ENCODE measurements at regions not wholly inside any gene's neighbourhood (a gene's known extent, or its start where the extent isn't known, plus 50 kb on each side); places are given as distances from the start of the nearest gene placed in this dataset.

- no peak for DNase-seq (ENCODE audit: low spot score)
Measured at GRCh38 chr3:70800951-70801350, 488.5 kb upstream of the MDFIC2 start.

DNA sequence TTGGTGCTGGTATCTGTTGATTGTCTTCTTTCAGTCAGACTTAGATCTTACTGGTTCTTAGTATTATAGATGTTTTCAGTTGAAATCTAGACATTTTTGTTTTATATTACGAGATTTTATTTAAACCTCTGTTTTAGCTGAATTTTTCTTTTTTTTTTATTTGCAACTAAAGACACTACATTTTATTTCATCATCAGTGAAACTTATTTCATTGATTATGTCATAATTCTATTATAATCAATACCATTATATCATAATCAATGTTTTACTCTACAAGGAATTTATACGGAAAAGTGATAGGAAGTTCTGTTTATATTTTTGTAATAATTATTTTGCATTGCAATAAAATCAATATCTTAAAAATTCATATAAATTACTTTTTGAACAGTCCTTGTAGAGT is 477.4 kb upstream of the MDFIC2 start:
- DNase-seq (ENCODE audit: low spot score) = no peak

- DNase-seq (ENCODE audit: low spot score) = no peak
Measured at GRCh38 chr3:70780790-70781189, 468.4 kb upstream of the MDFIC2 start.

DNA sequence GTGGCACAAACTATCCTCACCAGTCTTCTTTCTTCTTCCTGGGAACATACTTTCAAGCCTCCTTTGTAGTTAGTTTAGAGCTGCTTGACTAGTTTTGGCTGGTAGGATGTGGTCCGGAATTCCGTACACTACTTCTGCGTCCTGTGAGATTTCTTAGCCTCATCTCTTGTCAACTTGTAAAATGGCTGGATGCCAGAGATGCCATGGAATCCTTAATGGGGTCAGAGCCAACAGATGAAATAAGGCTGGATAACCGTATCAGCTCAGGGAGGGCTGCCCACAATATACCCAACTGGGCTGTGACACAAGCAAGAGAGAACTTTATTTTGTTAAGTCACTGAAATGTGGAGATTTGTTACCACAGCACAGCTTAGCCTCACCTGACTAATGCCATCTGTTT is 466.9 kb upstream of the MDFIC2 start:
- DNase-seq (ENCODE audit: low spot score) = no peak

DNA sequence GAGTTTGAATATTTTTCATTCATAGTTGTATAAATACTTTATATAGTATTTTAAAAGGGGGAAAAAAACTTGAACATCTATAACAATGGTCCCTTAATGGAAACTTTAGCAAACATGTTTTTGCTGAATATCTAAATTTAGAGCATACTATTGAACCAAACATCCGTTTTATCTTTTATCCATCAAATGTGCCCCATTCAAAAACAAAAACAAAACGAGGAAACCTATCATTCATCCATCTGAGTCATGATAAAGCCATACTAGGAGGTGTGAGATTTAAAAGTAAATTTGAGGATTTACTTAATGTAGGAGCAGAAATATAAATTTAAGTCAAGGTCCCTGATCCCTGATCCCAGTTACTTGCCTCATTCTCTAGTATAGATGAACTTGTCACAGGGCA is 463.6 kb upstream of the MDFIC2 start:
- no peak for DNase-seq (ENCODE audit: low spot score)

- no peak for DNase-seq (ENCODE audit: low spot score)
Measured at GRCh38 chr3:70775257-70775656, 462.8 kb upstream of the MDFIC2 start.

GRCh38 chr3:70774641-70775040 is 462.2 kb upstream of the MDFIC2 start:
- DNase-seq (ENCODE audit: low spot score) = no peak

DNA sequence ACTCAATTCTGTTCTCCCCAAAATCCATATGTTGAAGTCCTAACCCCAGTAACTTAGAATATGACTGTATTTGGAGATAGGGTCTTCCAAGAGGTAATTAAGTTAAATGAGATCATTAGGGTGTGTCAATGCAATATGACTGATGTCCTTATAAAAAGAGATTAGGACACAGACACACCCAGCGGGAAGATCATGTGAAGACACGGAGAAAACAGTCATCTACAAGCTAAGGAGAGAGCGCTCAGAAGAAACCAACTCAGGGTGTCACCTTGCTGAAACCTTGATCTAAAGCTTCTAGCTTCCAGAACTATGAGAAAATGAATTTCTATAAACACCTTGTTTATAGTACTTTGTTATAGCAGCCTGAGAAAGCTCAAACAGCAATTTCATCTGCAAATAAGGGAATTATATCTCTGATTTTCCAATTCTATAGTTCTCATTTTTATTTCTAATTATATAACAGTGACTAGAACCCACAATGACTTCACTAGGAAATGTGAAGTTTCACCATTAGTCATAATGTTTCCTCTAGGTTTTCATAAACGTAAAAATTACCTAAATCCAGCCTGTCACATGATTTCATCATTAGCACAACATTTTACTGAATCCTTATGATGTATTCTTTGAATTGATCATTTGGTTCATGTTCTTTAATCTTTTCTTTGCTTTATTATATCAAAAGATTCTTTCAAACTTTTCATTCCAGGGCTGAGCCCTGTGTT is 459.1 kb upstream of the MDFIC2 start:
- peak; percentile 3 for DNase-seq (ENCODE audit: low spot score)

- no peak for DNase-seq (ENCODE audit: low spot score)
Measured at GRCh38 chr3:70770650-70771049, 458.2 kb upstream of the MDFIC2 start.

DNA sequence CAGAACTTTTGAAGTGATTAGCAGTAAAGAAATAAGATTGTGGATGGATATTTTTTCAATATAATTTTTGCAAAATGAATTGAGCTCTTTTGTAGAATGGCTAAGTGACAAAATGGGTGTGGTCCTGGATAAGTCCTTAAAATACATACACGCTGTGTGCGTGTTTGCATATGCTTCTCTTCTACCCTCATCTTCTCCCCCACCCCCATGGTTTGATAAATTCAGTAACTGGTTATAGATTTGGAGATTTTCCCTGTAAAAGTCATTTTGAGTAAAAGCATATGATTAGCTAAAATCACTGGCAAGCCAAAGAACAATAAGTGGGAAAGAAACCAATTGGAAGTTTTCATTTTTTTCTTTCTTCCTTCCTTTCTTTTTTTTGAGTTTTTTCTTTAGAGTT is 453.9 kb upstream of the MDFIC2 start:
- no peak for DNase-seq (ENCODE audit: low spot score)

GRCh38 chr3:70763894-70764293 is 451.5 kb upstream of the MDFIC2 start:
- DNase-seq (ENCODE audit: low spot score) = no peak

GRCh38 chr3:70757658-70758057 is 445.2 kb upstream of the MDFIC2 start:
- no peak for DNase-seq (ENCODE audit: low spot score)

DNA sequence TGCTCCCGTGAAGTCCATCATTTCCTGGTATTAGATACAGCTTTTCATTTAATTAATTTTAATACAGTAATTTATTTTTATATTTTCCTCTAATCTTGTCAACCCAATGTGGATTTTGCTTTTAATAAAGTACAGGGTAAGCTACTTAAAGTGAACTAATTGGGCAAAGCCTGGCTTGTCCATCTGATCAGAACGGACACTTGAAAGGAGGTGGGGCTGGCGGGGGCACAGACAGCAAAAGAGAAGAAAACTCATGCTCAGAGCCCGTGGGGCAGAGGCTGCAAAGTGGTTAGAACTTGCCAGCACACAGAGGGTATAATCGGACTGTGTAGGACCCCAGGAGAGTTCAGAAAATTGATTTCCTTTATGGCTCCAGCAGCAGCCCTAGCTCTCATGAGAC is 443.1 kb upstream of the MDFIC2 start:
- no peak for DNase-seq (ENCODE audit: low spot score)

DNA sequence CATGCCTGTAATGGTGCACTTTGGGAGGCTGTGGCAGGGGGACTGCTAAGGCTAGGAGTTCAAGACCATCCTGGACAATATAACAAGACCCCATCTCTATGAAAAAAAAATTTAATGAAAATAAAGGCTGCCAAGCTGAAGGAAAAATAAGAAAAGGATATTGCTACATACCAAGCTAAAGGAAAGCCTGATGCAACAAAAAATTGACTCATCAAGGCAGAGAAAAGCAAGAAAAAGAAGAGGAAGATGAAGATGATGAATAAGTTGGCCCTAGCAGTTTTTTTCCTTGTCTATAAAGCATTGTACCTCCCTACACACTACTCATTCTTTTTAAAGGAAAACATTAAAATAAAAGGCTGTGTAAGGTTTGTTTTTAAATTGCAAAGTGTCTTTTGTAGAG is 441.9 kb upstream of the MDFIC2 start:
- no peak for DNase-seq (ENCODE audit: low spot score)

DNA sequence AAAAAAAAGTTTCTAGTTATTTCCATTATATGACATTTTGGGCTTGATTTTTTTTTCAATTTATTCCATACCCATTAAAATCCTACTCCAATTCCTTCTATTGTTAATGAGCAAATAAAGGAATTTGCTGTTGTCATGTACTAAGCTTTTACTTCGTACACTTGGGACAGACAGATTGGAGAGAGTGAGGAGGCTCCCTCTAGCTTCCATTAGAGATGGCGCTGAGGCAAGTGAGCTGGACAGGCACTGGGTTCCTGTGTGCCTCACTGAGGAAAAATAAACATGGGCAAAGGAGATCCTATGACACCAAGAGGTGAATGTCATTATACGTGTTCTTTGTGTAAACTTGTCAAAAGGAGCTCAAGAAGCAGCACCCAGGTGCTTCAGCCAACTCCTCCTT is 441.1 kb upstream of the MDFIC2 start:
- no peak for DNase-seq (ENCODE audit: low spot score)

DNA sequence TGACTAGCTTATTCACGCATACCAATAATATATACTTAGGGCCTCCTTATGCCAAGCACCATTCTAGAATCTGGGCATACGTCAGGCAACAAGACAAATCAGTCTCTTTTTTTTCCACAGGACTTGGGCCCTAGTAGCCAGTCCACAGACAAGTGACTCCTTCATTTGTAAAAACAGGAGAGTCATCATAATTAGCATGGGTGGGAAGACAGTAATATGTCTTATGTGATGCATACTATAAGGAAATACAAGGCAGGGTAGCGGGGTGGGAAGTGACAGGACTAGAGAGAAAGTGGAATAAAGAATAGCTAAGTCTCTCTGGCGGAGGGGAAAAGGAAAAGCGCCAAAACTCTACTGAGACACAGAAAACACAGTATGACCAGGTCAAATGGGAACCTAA is 439.6 kb upstream of the MDFIC2 start:
- no peak for DNase-seq (ENCODE audit: low spot score)

DNA sequence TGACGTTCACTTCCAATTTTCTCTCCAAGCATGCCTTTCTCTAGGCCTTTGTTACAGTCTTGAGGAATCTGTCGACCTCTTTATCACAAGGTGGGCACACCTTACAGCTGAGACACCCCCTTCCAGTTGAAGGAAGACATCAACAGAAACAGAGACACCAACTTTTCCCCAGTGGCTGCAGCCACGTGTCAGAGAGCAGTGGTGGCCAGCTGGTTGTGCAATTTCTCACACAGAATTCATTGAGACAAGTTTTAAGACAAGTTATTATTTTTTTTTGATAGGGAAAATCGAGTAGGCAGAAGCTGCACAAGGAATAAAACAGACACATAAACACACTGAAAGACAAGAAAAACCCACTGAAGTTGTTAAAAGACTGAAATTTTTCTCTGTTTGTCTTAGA is 436.7 kb upstream of the MDFIC2 start:
- no peak for DNase-seq (ENCODE audit: low spot score)

- DNase-seq (ENCODE audit: low spot score) = no peak
Measured at GRCh38 chr3:70748593-70748992, 436.2 kb upstream of the MDFIC2 start.

GRCh38 chr3:70747847-70748246 is 435.4 kb upstream of the MDFIC2 start:
- DNase-seq (ENCODE audit: low spot score) = no peak

- DNase-seq (ENCODE audit: low spot score) = no peak
Measured at GRCh38 chr3:70744536-70744935, 432.1 kb upstream of the MDFIC2 start.

DNA sequence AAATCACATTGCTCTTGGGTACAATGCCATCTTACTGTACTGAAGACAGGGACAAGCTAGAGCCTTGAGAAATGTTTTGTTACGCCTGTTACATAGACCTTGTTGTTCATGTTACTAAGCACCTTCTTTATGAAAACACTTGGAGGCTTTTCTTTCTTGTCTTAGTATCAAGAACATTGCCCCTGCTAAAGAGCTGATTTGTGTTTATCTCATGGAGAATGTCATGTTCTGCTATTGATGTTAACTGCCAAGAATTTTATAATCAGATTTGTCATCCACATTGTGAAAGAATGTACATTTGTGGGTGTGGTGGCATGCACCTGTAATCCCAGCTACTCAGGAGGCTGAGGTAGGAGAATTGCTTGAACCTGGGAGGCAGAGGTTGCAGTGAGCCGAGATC is 431.3 kb upstream of the MDFIC2 start:
- DNase-seq (ENCODE audit: low spot score) = no peak

- no peak for DNase-seq (ENCODE audit: low spot score)
Measured at GRCh38 chr3:70742081-70742480, 429.6 kb upstream of the MDFIC2 start.

DNA sequence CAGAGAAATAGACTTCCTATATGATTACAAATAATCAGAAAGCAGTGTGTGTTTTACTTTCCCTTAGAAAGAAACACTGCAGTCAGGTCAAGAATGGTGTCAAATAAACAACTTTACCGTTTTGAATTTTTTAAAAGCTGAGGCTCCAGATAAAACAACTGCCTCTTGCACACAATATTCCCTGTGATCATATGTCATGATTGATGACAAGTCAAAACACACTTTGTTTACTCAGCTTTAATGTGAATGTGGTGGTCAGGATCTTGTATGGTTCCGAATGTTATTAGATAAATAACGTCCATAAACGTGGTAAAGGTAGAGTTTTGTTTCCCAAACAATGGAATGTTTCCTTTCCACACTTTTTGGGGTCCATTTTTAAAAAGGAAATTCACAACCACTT is 428.4 kb upstream of the MDFIC2 start:
- DNase-seq (ENCODE audit: low spot score) = no peak

DNA sequence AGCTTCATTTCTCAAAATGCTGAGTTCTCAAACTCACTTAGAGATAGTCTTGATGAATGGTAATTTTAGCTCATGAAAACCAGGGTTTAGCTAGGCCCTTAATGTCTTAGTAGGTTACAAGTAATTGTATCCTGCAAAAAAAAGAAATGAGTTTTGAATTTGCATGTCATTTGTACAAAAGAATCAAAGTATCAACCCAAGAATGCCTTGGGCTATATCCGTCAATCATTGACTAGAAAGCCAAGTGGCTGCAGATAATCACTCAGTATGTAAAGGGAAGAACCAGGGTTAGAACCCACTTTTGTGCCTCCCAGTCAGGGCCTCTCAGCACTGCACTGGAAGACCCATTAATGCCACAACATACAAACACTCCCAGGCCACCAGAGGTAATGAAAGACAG is 427.6 kb upstream of the MDFIC2 start:
- DNase-seq (ENCODE audit: low spot score) = no peak

GRCh38 chr3:70738291-70738681 is 425.8 kb upstream of the MDFIC2 start:
- no peak for DNase-seq (ENCODE audit: low spot score)

Data from pons (tissue), 1 donor.